ENCODE measurements at regions not wholly inside any gene's neighbourhood (a gene's known extent, or its start where the extent isn't known, plus 50 kb on each side); places are given as distances from the start of the nearest gene placed in this dataset.

DNA sequence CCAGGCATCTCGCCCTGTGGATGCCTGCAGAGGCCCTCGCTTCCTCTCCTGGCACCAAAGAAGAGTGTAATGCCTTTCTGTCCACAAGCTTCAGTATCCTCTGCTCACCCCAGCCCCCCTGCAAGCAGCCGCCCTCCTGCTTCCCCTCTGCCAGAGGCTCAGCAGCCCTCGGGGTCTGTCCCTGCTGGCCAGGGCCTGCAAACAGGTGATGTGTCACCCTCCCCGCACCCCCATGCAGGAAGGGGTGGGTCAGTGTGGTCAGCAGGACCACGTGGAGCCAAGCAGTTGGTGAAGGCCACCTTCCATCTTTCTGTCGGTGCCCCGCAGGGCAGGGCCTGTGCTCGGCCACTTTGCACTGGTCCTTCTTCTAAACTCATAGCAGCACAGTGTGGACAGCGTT lies 129.9 kb upstream of the CIBAR2 start:
- TF ChIP-seq, protein P1, sequence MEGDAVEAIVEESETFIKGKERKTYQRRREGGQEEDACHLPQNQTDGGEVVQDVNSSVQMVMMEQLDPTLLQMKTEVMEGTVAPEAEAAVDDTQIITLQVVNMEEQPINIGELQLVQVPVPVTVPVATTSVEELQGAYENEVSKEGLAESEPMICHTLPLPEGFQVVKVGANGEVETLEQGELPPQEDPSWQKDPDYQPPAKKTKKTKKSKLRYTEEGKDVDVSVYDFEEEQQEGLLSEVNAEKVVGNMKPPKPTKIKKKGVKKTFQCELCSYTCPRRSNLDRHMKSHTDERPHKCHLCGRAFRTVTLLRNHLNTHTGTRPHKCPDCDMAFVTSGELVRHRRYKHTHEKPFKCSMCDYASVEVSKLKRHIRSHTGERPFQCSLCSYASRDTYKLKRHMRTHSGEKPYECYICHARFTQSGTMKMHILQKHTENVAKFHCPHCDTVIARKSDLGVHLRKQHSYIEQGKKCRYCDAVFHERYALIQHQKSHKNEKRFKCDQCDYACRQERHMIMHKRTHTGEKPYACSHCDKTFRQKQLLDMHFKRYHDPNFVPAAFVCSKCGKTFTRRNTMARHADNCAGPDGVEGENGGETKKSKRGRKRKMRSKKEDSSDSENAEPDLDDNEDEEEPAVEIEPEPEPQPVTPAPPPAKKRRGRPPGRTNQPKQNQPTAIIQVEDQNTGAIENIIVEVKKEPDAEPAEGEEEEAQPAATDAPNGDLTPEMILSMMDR (conservative IDR thresholded peaks at IDR 0.05) = no peak
- no peak for TF ChIP-seq ZFX (IDR thresholded peaks at IDR 0.05)

Data from C4-2B (cell line).